ENCODE measurements at regions not wholly inside any gene's neighbourhood (a gene's known extent, or its start where the extent isn't known, plus 50 kb on each side); places are given as distances from the start of the nearest gene placed in this dataset.

GRCh38 chr9:89871871-89872331 lies 267.1 kb downstream of the GADD45G start:
- Histone ChIP-seq H3K4me1 (ENCODE audit: insufficient read depth, low read length) (no peaks in the 10 kb centered on the region), H3K9me3 (ENCODE audit: control insufficient read depth, insufficient read depth, low read length) (no peaks in the 10 kb centered on the region), H3K9ac (ENCODE audit: low read depth, low read length) (no peak overlapping the region), H3K36me3 (ENCODE audit: insufficient read depth, low read length) (no peaks in the 10 kb centered on the region)

GRCh38 chr9:89872426-89872912 lies 267.7 kb downstream of the GADD45G start:
- H3K9me3 ChIP-seq (ENCODE audit: control insufficient read depth, insufficient read depth, low read length): no peaks in the 10 kb centered on the region
- H3K9ac ChIP-seq (ENCODE audit: low read depth, low read length): no peak overlapping the region
- H3K36me3 ChIP-seq (ENCODE audit: insufficient read depth, low read length): no peaks in the 10 kb centered on the region
- no peaks in the 10 kb centered on the region for H3K4me1 ChIP-seq (ENCODE audit: insufficient read depth, low read length)

GRCh38 chr9:89872913-89873707 lies 268.3 kb downstream of the GADD45G start:
- H3K36me3 ChIP-seq (ENCODE audit: insufficient read depth, low read length): no peaks in the 10 kb centered on the region
- no peaks in the 10 kb centered on the region for H3K9me3 ChIP-seq (ENCODE audit: control insufficient read depth, insufficient read depth, low read length)
- no peak overlapping the region for H3K9ac ChIP-seq (ENCODE audit: low read depth, low read length)
- no peaks in the 10 kb centered on the region for H3K4me1 ChIP-seq (ENCODE audit: insufficient read depth, low read length)

GRCh38 chr9:89873801-89874200 lies 269.0 kb downstream of the GADD45G start:
- no peaks in the 10 kb centered on the region for H3K9me3 ChIP-seq (ENCODE audit: control insufficient read depth, insufficient read depth, low read length)
- H3K9ac ChIP-seq (ENCODE audit: low read depth, low read length): no peak overlapping the region
- no peaks in the 10 kb centered on the region for H3K4me1 ChIP-seq (ENCODE audit: insufficient read depth, low read length)
- H3K36me3 ChIP-seq (ENCODE audit: insufficient read depth, low read length): no peaks in the 10 kb centered on the region

- no peaks in the 10 kb centered on the region for H3K9me3 ChIP-seq (ENCODE audit: control insufficient read depth, insufficient read depth, low read length)
- no peak overlapping the region for H3K9ac ChIP-seq (ENCODE audit: low read depth, low read length)
- H3K4me1 ChIP-seq (ENCODE audit: insufficient read depth, low read length): no peaks in the 10 kb centered on the region
- H3K36me3 ChIP-seq (ENCODE audit: insufficient read depth, low read length): no peaks in the 10 kb centered on the region
These were observed 269.8 kb downstream of the GADD45G start for GRCh38 chr9:89874351-89875321.

- H3K4me1 ChIP-seq (ENCODE audit: insufficient read depth, low read length): no peaks in the 10 kb centered on the region
- no peak overlapping the region for H3K9ac ChIP-seq (ENCODE audit: low read depth, low read length)
- H3K36me3 ChIP-seq (ENCODE audit: insufficient read depth, low read length): no peaks in the 10 kb centered on the region
- H3K9me3 ChIP-seq (ENCODE audit: control insufficient read depth, insufficient read depth, low read length): no peaks in the 10 kb centered on the region
These were observed 272.5 kb downstream of the GADD45G start for GRCh38 chr9:89877051-89878002.

GRCh38 chr9:89878003-89878411 lies 273.2 kb downstream of the GADD45G start:
- no peaks in the 10 kb centered on the region for H3K4me1 ChIP-seq (ENCODE audit: insufficient read depth, low read length)

GRCh38 chr9:89878687-89879086 lies 273.9 kb downstream of the GADD45G start:
- no peaks in the 10 kb centered on the region for H3K4me1 ChIP-seq (ENCODE audit: insufficient read depth, low read length)
- no peaks in the 10 kb centered on the region for H3K36me3 ChIP-seq (ENCODE audit: insufficient read depth, low read length)
- no peak overlapping the region for H3K9ac ChIP-seq (ENCODE audit: low read depth, low read length)
- no peaks in the 10 kb centered on the region for H3K9me3 ChIP-seq (ENCODE audit: control insufficient read depth, insufficient read depth, low read length)

More at GRCh38 chr9:89878003-89878411, 273.2 kb downstream of the GADD45G start:
- H3K9ac ChIP-seq (ENCODE audit: low read depth, low read length): no peak overlapping the region
- no peaks in the 10 kb centered on the region for H3K9me3 ChIP-seq (ENCODE audit: control insufficient read depth, insufficient read depth, low read length)
- no peaks in the 10 kb centered on the region for H3K36me3 ChIP-seq (ENCODE audit: insufficient read depth, low read length)

GRCh38 chr9:89879276-89879675 lies 274.5 kb downstream of the GADD45G start:
- H3K4me1 ChIP-seq (ENCODE audit: insufficient read depth, low read length): no peaks in the 10 kb centered on the region

GRCh38 chr9:89879701-89880100 lies 274.9 kb downstream of the GADD45G start:
- no peaks in the 10 kb centered on the region for H3K4me1 ChIP-seq (ENCODE audit: insufficient read depth, low read length)

More at GRCh38 chr9:89879276-89879675, 274.5 kb downstream of the GADD45G start:
- no peaks in the 10 kb centered on the region for H3K9me3 ChIP-seq (ENCODE audit: control insufficient read depth, insufficient read depth, low read length)
- no peak overlapping the region for H3K9ac ChIP-seq (ENCODE audit: low read depth, low read length)
- H3K36me3 ChIP-seq (ENCODE audit: insufficient read depth, low read length): no peaks in the 10 kb centered on the region

GRCh38 chr9:89880161-89880560 lies 275.3 kb downstream of the GADD45G start:
- H3K9me3 ChIP-seq (ENCODE audit: control insufficient read depth, insufficient read depth, low read length): no peaks in the 10 kb centered on the region
- no peaks in the 10 kb centered on the region for H3K36me3 ChIP-seq (ENCODE audit: insufficient read depth, low read length)
- H3K9ac ChIP-seq (ENCODE audit: low read depth, low read length): no peak overlapping the region
- H3K4me1 ChIP-seq (ENCODE audit: insufficient read depth, low read length): no peaks in the 10 kb centered on the region

More at GRCh38 chr9:89879701-89880100, 274.9 kb downstream of the GADD45G start:
- Histone ChIP-seq H3K9me3 (ENCODE audit: control insufficient read depth, insufficient read depth, low read length) (no peaks in the 10 kb centered on the region), H3K9ac (ENCODE audit: low read depth, low read length) (no peak overlapping the region), H3K36me3 (ENCODE audit: insufficient read depth, low read length) (no peaks in the 10 kb centered on the region)

- Histone ChIP-seq H3K36me3 (ENCODE audit: insufficient read depth, low read length) (no peaks in the 10 kb centered on the region), H3K4me1 (ENCODE audit: insufficient read depth, low read length) (no peaks in the 10 kb centered on the region), H3K9ac (ENCODE audit: low read depth, low read length) (no peak overlapping the region), H3K9me3 (ENCODE audit: control insufficient read depth, insufficient read depth, low read length) (no peaks in the 10 kb centered on the region)
These were observed 275.9 kb downstream of the GADD45G start for GRCh38 chr9:89880721-89881120.

- no peaks in the 10 kb centered on the region for H3K36me3 ChIP-seq (ENCODE audit: insufficient read depth, low read length)
- H3K9ac ChIP-seq (ENCODE audit: low read depth, low read length): no peak overlapping the region
- no peaks in the 10 kb centered on the region for H3K4me1 ChIP-seq (ENCODE audit: insufficient read depth, low read length)
- H3K9me3 ChIP-seq (ENCODE audit: control insufficient read depth, insufficient read depth, low read length): no peaks in the 10 kb centered on the region
These were observed 276.6 kb downstream of the GADD45G start for GRCh38 chr9:89881431-89881830.

All from ES-I3 (cell line).